ENCODE measurements at regions not wholly inside any gene's neighbourhood (a gene's known extent, or its start where the extent isn't known, plus 50 kb on each side); places are given as distances from the start of the nearest gene placed in this dataset.

DNA sequence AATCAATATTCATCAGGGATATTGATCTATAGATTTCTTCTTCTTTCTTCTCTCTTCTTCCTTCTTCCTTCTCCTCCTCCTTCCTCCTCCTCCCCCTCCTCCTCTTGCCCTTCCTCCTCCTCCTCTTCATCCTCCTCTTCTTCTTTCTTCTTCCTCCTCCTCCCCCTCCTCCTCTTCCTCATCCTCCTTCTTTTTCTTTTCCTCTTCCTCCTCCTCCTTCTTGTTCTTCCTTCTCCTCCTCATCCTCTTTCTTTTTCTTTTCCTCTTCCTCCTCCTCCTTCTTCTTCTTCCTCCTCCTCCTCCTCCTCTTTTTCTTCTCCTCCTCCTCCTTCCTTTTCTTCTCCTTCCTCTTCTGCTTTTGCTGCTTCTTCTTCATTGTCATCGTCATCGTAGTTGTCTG, 52.4 kb upstream of the SERINC1 start:
- no peak for DNase-seq

DNA sequence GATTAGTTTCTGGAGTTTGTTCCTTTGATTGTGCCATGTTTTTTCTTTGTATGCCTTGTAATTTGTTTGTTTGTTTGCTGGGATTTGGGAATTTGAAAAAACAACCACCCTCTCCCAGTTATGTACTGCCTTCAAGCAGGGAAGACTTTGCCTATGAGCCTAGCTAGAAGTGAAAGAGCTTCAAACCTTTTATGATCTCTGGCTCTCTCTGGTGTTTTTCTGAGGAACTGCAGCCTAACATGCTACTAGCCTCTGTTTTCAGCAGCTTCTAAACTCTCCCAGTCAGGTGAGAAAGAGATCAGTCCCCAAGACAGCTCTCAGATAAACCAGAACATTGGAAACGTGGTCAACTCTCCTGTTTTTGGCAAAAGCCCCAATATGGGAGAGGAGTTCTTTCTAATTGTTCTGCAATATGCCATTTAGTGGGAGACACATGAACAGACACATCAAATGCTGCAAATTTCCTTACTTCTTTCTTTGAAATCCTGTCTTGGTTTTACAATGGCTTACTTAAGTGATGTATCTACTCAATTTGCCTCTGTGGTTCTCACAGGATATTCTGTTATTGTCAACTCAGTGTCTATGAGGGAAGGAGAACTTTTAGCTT, 58.9 kb upstream of the SERINC1 start:
- peak; percentile 77 for DNase-seq

DNA sequence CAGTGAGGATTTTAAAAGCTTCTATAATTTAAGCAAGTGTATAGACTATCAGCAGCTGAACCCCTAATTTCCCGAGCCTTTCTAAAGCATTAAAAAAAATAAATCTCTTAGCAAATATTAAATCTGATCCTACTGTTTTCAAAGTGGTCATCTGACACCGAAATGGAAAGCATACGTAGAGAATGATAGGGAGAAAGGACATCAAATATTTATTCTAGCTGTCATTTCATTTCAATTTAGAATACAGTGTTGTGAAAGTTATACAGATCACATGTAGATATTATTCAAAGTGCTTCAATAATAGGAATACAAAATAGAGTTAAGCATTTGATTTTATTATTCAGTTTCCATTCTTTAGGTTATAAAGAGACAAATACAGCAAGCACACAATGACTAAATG, 61.9 kb upstream of the PKIB start:
- peak; percentile 15 for DNase-seq

DNA sequence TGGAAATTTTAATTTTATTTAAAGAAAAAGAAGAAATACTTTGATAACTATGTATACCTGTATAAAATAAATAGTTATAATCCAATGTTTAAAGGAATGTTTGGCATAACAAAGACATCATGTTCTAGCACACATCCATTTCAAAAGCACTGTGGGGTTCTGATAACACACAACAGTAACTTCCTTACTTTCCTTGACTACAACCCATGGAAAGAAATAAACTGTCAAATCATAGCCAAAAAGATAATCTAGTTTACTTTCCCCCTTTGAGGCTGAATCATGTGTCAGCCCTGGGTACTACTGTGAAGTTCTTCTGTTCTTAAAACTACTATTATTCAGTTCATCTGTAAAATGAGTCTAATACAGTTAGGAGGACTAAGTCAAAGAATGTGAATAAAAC, 61.4 kb upstream of the PKIB start:
- no peak for DNase-seq

GRCh38 chr6:122553697-122554096, 56.5 kb upstream of the PKIB start:
- DNase-seq: peak; percentile 93

GRCh38 chr6:122555561-122555960, 54.6 kb upstream of the PKIB start:
- no peak for DNase-seq

DNA sequence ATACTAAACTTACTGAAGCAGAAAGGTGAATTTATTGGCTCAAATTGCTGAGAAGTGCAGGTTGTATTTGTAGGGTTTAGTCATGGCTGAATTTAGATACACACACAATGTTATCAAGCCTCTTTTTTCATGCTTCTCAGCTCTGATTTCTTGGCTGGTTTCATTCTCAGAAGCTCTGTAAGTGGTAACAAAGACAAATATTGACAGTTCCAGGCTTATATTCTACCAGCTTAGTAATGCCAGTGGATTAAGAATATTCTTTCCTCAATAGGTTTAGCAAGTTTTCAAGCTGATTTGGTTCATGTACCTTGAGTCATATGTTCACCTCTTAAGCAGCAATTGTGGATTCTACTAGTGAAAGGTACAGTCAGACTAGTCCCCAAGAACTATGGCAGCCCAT, 52.1 kb upstream of the PKIB start:
- DNase-seq: no peak
